Esophagus muscularis mucosa (tissue), 4 donors: ENCODE measurements at regions not wholly inside any gene's neighbourhood (a gene's known extent, or its start where the extent isn't known, plus 50 kb on each side); places are given as distances from the start of the nearest gene placed in this dataset.

ENCODE experiments used
- DNase-seq: peaks from one replicate; pipeline ENCODE4 v3.0.0-alpha.2; 2017; ENCODE audit errors: extremely low spot score
- H3K27ac ChIP-seq, 4 donors: fragments of 200-600 bp; sonication (generic); replicated peaks in 1 of 4; 1 replicate in 3 of 4; 2 replicates in 1 of 4; pipeline ENCODE4 v1.5.1; 2016 to 2019; ENCODE audit warnings: mild to moderate bottlenecking in 1 of 4
- H3K27me3 ChIP-seq, 4 donors: fragments of 200-600 bp; sonication (generic); one replicate each; pipeline versions ENCODE4 v1.5.1 to v1.6.0; 2016 to 2019
- H3K36me3 ChIP-seq, 4 donors: fragments of 200-600 bp; sonication (generic); one replicate each; pipeline ENCODE4 v1.5.1; 2016 to 2019
- H3K4me1 ChIP-seq, 4 donors: fragments of 200-600 bp; sonication (generic); one replicate each; pipeline ENCODE4 v1.5.1; 2016 to 2019
- H3K4me3 ChIP-seq, 4 donors: fragments of 200-600 bp; sonication (generic); 1 replicate in 2 of 4; 2 replicates in 2 of 4; pipeline ENCODE4 v1.5.1; 2016 to 2019; ENCODE audit warnings: mild to moderate bottlenecking in 4 of 4, moderate library complexity in 1 of 4
- H3K9me3 ChIP-seq, 4 donors: fragments of 200-600 bp; sonication (generic); 1 replicate in 3 of 4; 2 replicates in 1 of 4; pipeline ENCODE4 v1.5.1; 2016 to 2019
- CTCF ChIP-seq, 3 experiments: fragments of 200-600 bp in 2 of 3; fragments of 450-650 bp in 1 of 3; sonication (generic) in 2 of 3; IDR thresholded peaks; one replicate each; pipeline ENCODE4 v1.5.1; 2017 to 2019; ENCODE audit warnings: antibody characterized with exemption in 3 of 3, mild to moderate bottlenecking in 2 of 3, moderate library complexity in 1 of 3
- EP300 ChIP-seq: sonication (generic); formaldehyde crosslinking; IDR thresholded peaks from one replicate; pipeline ENCODE4 v1.6.1; 2017; ENCODE audit warnings: antibody characterized with exemption
- POLR2A ChIP-seq: fragments of 450-650 bp; IDR thresholded peaks from one replicate; pipeline ENCODE4 v1.6.1; 2017; ENCODE audit warnings: antibody characterized with exemption, moderate library complexity, mild to moderate bottlenecking, low read depth
- POLR2AphosphoS5 ChIP-seq, 2 donors: sonication (generic); formaldehyde crosslinking; IDR thresholded peaks; one replicate each; pipeline ENCODE4 v1.6.1; 2017; ENCODE audit warnings: antibody characterized with exemption in 2 of 2
- WGBS: methylation state at CpG from one replicate; pipeline ENCODE4 v1.1.5; 2018; 5-methylcytosine and 5-hydroxymethylcytosine counted together
- intact Hi-C: fragments of 100-400 bp; cut with DNase I; formaldehyde crosslinking; loops from one replicate; pipeline ENCODE4 v1.15.1; 2023

- no peaks in the 10 kb centered on the region for H3K9me3 ChIP-seq
- intact Hi-C loops = no loop called here
- H3K4me3 ChIP-seq = no peak overlapping the region
- no peak overlapping the region for H3K27ac ChIP-seq
- H3K4me1 ChIP-seq = no peaks in the 10 kb centered on the region
- DNase-seq = no peak
- H3K27me3 ChIP-seq = no peaks in the 10 kb centered on the region
- H3K36me3 ChIP-seq = no peaks in the 10 kb centered on the region
- 81% methylated on average over 3 of the region's 3 CpGs for WGBS
- TF ChIP-seq POLR2AphosphoS5 (IDR thresholded peaks at IDR 0.05) = no peak
- no peak for TF ChIP-seq EP300
- TF ChIP-seq POLR2A = no peak
- no peak for TF ChIP-seq CTCF (IDR thresholded peaks at IDR 0.05)
These were observed 728.1 kb upstream of the DDX18 start for GRCh38 chr2:117086174-117086942.

- H3K27ac ChIP-seq = no peak overlapping the region
- no peaks in the 10 kb centered on the region for H3K27me3 ChIP-seq
- no peaks in the 10 kb centered on the region for H3K9me3 ChIP-seq
- no peak overlapping the region for H3K4me3 ChIP-seq
- TF ChIP-seq POLR2A (no peak), EP300 (no peak), POLR2AphosphoS5 (IDR thresholded peaks at IDR 0.05) (no peak), CTCF (IDR thresholded peaks at IDR 0.05) (no peak)
- 86% methylated on average over 4 of the region's 4 CpGs for WGBS
- no peaks in the 10 kb centered on the region for H3K36me3 ChIP-seq
- no peaks in the 10 kb centered on the region for H3K4me1 ChIP-seq
- DNase-seq = no peak
- intact Hi-C loops = no loop called here
These were observed 727.6 kb upstream of the DDX18 start for GRCh38 chr2:117086943-117087250.

- Histone ChIP-seq H3K9me3 (no peaks in the 10 kb centered on the region), H3K4me3 (no peak overlapping the region), H3K4me1 (no peaks in the 10 kb centered on the region), H3K27ac (no peak overlapping the region), H3K36me3 (no peaks in the 10 kb centered on the region), H3K27me3 (no peaks in the 10 kb centered on the region)
- DNase-seq = no peak
- intact Hi-C loops = no loop called here
- no peak for TF ChIP-seq CTCF (IDR thresholded peaks at IDR 0.05)
- TF ChIP-seq EP300 = no peak
- TF ChIP-seq POLR2AphosphoS5 (IDR thresholded peaks at IDR 0.05) = no peak
- TF ChIP-seq POLR2A = no peak
- WGBS = 24% methylated on average over 9 of the region's 9 CpGs
These were observed 726.8 kb upstream of the DDX18 start for GRCh38 chr2:117087535-117088291.

- H3K4me1 ChIP-seq = no peaks in the 10 kb centered on the region
- no peak overlapping the region for H3K27ac ChIP-seq
- H3K4me3 ChIP-seq = no peak overlapping the region
- 62% methylated on average over 2 of the region's 2 CpGs for WGBS
- no peaks in the 10 kb centered on the region for H3K36me3 ChIP-seq
- intact Hi-C loops = no loop called here
- no peaks in the 10 kb centered on the region for H3K9me3 ChIP-seq
- H3K27me3 ChIP-seq = no peaks in the 10 kb centered on the region
- no peak for DNase-seq
- TF ChIP-seq POLR2AphosphoS5 (IDR thresholded peaks at IDR 0.05) = no peak
- TF ChIP-seq CTCF (IDR thresholded peaks at IDR 0.05) = no peak
- no peak for TF ChIP-seq POLR2A
- no peak for TF ChIP-seq EP300
These were observed 723.3 kb upstream of the DDX18 start for GRCh38 chr2:117091041-117091837.
